ENCODE measurements at regions not wholly inside any gene's neighbourhood (a gene's known extent, or its start where the extent isn't known, plus 50 kb on each side); places are given as distances from the start of the nearest gene placed in this dataset.

- in situ Hi-C loops (cut with HindIII; ENCODE audit: low sequenced_read_pairs) = no loop called here
- DNase-seq (ENCODE audit: low read depth, low spot score) = no peak
- H3K4me3 ChIP-seq (ENCODE audit: low read depth, low read length) = no peak overlapping the region
- TF ChIP-seq, protein P1, sequence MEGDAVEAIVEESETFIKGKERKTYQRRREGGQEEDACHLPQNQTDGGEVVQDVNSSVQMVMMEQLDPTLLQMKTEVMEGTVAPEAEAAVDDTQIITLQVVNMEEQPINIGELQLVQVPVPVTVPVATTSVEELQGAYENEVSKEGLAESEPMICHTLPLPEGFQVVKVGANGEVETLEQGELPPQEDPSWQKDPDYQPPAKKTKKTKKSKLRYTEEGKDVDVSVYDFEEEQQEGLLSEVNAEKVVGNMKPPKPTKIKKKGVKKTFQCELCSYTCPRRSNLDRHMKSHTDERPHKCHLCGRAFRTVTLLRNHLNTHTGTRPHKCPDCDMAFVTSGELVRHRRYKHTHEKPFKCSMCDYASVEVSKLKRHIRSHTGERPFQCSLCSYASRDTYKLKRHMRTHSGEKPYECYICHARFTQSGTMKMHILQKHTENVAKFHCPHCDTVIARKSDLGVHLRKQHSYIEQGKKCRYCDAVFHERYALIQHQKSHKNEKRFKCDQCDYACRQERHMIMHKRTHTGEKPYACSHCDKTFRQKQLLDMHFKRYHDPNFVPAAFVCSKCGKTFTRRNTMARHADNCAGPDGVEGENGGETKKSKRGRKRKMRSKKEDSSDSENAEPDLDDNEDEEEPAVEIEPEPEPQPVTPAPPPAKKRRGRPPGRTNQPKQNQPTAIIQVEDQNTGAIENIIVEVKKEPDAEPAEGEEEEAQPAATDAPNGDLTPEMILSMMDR (IDR thresholded peaks at IDR 0.05; ENCODE audit: low read depth, low read length) = no peak
Measured at GRCh38 chr11:36974771-36975170, 376.7 kb upstream of the RAG2 start.

GRCh38 chr11:36953976-36954375, 355.9 kb upstream of the RAG2 start:
- peak; percentile 1 for DNase-seq (ENCODE audit: low read depth, low spot score)
- TF ChIP-seq, protein P1 (IDR thresholded peaks at IDR 0.05; ENCODE audit: low read depth, low read length) = no peak
- in situ Hi-C loops (cut with HindIII; ENCODE audit: low sequenced_read_pairs) = no loop called here
- H3K4me3 ChIP-seq (ENCODE audit: low read depth, low read length) = no peak overlapping the region

GRCh38 chr11:36948460-36949127, 350.6 kb upstream of the RAG2 start:
- in situ Hi-C loops (cut with HindIII; ENCODE audit: low sequenced_read_pairs) = no loop called here

DNA sequence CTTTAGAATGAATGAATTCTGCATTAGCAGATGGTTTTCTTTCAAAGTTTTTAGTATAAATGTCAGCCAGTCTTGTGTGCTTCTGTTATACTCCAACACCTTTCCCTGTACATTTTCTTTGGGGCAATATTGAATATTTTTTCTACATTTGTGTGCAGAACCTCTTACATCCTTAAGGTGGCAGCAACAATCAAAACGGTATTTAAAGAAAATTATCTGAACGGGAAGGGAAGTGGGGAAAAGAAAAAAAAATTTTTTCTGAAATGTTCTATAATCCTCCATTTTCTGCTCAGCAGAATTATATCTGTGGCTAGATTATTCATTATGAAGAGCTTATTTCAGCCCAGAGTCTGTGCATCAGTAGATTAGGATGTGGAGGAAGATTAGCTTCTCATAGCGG, 347.3 kb upstream of the RAG2 start:
- DNase-seq (ENCODE audit: low read depth, low spot score) = peak; percentile 0
- H3K4me3 ChIP-seq (ENCODE audit: low read depth, low read length) = no peak overlapping the region
- in situ Hi-C loops (cut with HindIII; ENCODE audit: low sequenced_read_pairs) = no loop called here
- TF ChIP-seq, protein P1 (IDR thresholded peaks at IDR 0.05; ENCODE audit: low read depth, low read length) = peak; percentile 48

More at GRCh38 chr11:36948460-36949127, 350.6 kb upstream of the RAG2 start:
- no peak for DNase-seq (ENCODE audit: low read depth, low spot score)
- no peak overlapping the region for H3K4me3 ChIP-seq (ENCODE audit: low read depth, low read length)
- TF ChIP-seq, protein P1 (IDR thresholded peaks at IDR 0.05; ENCODE audit: low read depth, low read length) = no peak

GRCh38 chr11:36933481-36933880, 335.4 kb upstream of the RAG2 start:
- TF ChIP-seq, protein P1 (IDR thresholded peaks at IDR 0.05; ENCODE audit: low read depth, low read length) = no peak
- in situ Hi-C loops (cut with HindIII; ENCODE audit: low sequenced_read_pairs) = no loop called here
- no peak for DNase-seq (ENCODE audit: low read depth, low spot score)
- no peak overlapping the region for H3K4me3 ChIP-seq (ENCODE audit: low read depth, low read length)

GRCh38 chr11:36931139-36931538, 333.1 kb upstream of the RAG2 start:
- TF ChIP-seq, protein P1 (IDR thresholded peaks at IDR 0.05; ENCODE audit: low read depth, low read length) = no peak
- H3K4me3 ChIP-seq (ENCODE audit: low read depth, low read length) = no peak overlapping the region
- no peak for DNase-seq (ENCODE audit: low read depth, low spot score)
- in situ Hi-C loops (cut with HindIII; ENCODE audit: low sequenced_read_pairs) = no loop called here
